Activated naive CD8-positive, alpha-beta T cell treated with anti-CD3 and anti-CD28 coated beads for 36 hours (primary cell): ENCODE measurements at regions not wholly inside any gene's neighbourhood (a gene's known extent, or its start where the extent isn't known, plus 50 kb on each side); places are given as distances from the start of the nearest gene placed in this dataset.
"Not testable (repeated sequence)": the region's sequence is repeated elsewhere in the genome, so short reads cannot be mapped to it uniquely, and the experiment has no call there.

Source experiments
- DNase-seq: peaks from one replicate; pipeline ENCODE4 v3.0.0; 2021
- H3K27ac Mint-ChIP-seq: one replicate; pipeline ENCODE4 v1.8.0; 2022; ENCODE audit warnings: mild to moderate bottlenecking, moderate library complexity, mixed read lengths
- H3K27me3 Mint-ChIP-seq: one replicate; pipeline ENCODE4 v1.8.0; 2022; ENCODE audit warnings: mild to moderate bottlenecking, mixed read lengths
- H3K36me3 Mint-ChIP-seq: one replicate; pipeline ENCODE4 v1.8.0; 2021; ENCODE audit warnings: mild to moderate bottlenecking, mixed read lengths
- H3K4me1 Mint-ChIP-seq: one replicate; pipeline ENCODE4 v1.8.0; 2021; ENCODE audit warnings: mixed read lengths
- H3K4me3 Mint-ChIP-seq: one replicate; pipeline ENCODE4 v1.8.0; 2022; ENCODE audit warnings: mild to moderate bottlenecking, moderate library complexity, mixed read lengths
- H3K9me3 Mint-ChIP-seq: one replicate; pipeline ENCODE4 v1.8.0; 2022; ENCODE audit warnings: mixed read lengths

DNA sequence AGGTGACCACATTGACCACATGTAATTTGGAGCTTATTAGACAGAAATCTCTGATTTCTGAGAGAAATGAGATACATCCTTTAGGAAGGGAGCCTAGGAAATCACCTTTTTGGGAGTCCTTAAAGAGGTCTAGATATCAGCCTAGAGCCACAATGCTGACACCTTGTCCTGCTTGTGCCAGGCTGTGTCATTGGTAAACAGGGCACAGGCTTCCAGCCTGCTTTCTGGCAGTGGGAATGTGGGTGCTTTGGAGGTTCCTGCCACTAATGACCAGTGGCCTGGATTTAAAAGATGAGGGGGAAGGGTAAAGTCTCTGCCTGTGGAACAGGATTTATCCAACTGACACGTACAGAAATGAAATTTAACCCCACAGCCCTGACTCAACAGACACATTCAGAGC, 169.8 kb upstream of the KBTBD8 start:
- H3K27ac Mint-ChIP-seq = no peak overlapping the region
- H3K4me3 Mint-ChIP-seq = no peak overlapping the region
- no peaks in the 10 kb centered on the region for H3K4me1 Mint-ChIP-seq
- no peaks in the 10 kb centered on the region for H3K9me3 Mint-ChIP-seq
- DNase-seq = no peak
- no peaks in the 10 kb centered on the region for H3K36me3 Mint-ChIP-seq
- peaks cover 3% of the 10 kb centered on the region for H3K27me3 Mint-ChIP-seq

DNA sequence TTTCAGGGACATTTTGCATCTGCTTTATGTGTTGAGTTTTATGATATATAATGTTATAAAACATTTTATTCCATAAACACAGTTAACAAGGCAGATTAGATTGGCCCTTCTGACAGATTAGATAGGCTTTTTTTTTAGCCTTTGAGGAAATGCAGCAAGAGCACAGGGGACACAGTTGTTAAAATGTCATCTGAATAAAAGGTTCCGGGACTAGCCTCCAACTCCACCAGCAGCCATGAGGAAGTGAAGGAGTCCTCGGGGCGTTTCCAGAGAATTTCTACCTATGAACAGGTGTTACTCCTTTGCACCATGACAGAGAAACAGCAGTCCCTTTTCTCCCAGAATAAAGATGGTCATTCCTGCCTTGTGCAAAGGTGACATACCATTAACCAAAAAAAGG, 167.8 kb upstream of the KBTBD8 start:
- peaks cover 9% of the 10 kb centered on the region for H3K27me3 Mint-ChIP-seq
- no peak for DNase-seq
- no peak overlapping the region for H3K4me3 Mint-ChIP-seq
- H3K9me3 Mint-ChIP-seq = no peaks in the 10 kb centered on the region
- H3K27ac Mint-ChIP-seq = no peak overlapping the region
- H3K4me1 Mint-ChIP-seq = no peaks in the 10 kb centered on the region
- no peaks in the 10 kb centered on the region for H3K36me3 Mint-ChIP-seq

DNA sequence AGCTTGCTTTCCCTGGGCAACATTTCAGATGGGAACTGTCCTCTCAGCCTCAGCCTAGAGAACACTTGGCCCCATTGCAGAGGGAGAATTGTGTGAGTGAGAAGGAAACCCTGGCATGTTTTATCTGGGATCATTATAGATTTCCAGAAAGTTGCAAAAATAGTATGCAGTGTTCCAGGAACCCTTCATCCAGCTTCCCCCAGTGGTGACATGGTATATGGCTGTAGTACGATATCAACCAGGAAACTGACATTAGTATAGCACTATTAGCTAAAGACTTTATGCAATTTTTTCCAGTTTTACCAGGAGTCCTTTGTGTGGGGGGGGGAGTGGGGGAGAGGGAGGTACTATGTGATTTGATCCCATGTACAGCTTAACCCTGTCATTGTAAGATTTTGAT, 166.2 kb upstream of the KBTBD8 start:
- H3K27me3 Mint-ChIP-seq = peaks cover 11% of the 10 kb centered on the region
- H3K27ac Mint-ChIP-seq = no peak overlapping the region
- H3K4me1 Mint-ChIP-seq = no peaks in the 10 kb centered on the region

DNA sequence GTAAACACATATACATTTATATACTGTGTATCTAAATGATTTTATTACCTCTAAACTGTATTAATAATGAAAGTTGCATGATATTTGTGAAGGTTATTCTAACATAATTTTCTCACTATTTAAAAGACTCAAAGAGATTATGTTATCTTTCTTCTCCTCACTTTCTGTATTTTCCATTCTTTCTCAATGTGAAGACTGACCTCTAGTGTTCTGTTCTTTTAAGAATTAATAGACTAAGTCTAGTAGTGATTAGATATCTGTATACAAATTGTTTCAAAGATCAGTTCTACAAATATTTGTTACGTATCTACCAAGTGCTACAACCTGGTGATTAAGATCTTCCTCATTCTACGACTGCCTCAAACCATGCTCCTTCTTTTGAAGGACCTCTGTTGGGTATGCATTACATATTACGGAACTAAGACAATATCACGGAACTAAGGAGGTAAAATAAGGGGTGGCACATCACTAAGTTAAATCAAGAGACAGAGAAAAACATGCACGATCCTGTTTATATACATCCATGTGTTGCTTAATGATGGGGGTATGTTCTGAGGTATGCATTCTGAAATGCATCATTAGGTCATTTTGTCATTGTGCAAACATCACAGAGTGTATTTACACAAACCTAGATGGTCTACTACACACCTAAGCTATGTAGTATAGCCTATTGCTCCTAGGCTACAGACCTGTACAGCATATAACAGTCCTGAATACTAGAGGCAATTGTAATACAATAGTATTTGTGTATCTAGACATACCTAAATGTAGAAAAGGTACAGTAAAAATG, 161.5 kb upstream of the KBTBD8 start:
- DNase-seq = no peak
- no peaks in the 10 kb centered on the region for H3K9me3 Mint-ChIP-seq
- H3K4me3 Mint-ChIP-seq = no peak overlapping the region
- H3K27ac Mint-ChIP-seq = no peak overlapping the region
- H3K27me3 Mint-ChIP-seq = peaks cover 11% of the 10 kb centered on the region
- H3K4me1 Mint-ChIP-seq = no peaks in the 10 kb centered on the region
- no peaks in the 10 kb centered on the region for H3K36me3 Mint-ChIP-seq

More for the DNA sequence above, 166.2 kb upstream of the KBTBD8 start:
- Mint-ChIP-seq H3K4me3 (no peak overlapping the region), H3K36me3 (no peaks in the 10 kb centered on the region), H3K9me3 (no peaks in the 10 kb centered on the region)
- DNase-seq = no peak

DNA sequence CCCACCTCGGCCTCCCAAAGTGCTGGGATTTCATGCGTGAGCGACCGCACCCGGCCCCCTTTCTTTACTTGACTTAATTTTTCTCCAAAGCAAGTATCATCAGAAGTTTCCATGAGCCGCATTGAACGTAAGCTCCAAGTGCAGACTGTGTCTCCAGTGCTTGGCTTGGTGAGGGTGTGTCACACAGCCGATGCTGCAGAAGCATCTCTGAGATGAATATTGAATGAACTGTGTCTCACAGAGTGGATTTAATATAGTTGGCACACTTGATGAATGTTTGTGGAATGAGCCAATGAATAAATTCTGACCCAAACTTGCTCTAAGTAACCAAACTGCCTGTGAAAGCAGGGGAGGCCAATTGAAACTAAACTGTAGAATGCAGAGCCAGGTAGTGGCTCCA, 159.4 kb upstream of the KBTBD8 start:
- Mint-ChIP-seq H3K9me3 (no peaks in the 10 kb centered on the region), H3K4me3 (no peak overlapping the region), H3K27me3 (peaks cover 4% of the 10 kb centered on the region), H3K4me1 (no peaks in the 10 kb centered on the region), H3K27ac (no peak overlapping the region), H3K36me3 (no peaks in the 10 kb centered on the region)
- no peak for DNase-seq

DNA sequence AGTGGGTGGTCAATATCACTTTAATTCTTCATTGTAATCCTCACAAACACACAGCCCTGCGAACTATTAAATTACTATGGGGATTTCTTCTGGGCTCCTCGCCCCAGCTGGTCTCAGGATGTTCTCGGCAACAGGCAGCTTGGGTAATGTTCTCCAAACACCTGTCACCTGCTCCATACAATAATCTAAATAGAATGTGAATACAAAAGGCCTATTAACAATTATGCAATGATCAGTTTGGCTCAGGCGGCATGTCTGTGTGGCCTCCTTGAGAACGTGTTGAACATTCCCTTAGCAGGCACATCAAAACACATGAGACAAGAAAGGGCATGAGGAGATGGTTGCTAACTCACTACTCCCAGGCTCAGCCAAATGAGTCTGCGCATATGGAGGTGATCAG, 158.6 kb upstream of the KBTBD8 start:
- Mint-ChIP-seq H3K27ac (no peak overlapping the region), H3K27me3 (peaks cover 3% of the 10 kb centered on the region), H3K4me1 (no peaks in the 10 kb centered on the region), H3K9me3 (no peaks in the 10 kb centered on the region), H3K36me3 (no peaks in the 10 kb centered on the region), H3K4me3 (no peak overlapping the region)
- no peak for DNase-seq

DNA sequence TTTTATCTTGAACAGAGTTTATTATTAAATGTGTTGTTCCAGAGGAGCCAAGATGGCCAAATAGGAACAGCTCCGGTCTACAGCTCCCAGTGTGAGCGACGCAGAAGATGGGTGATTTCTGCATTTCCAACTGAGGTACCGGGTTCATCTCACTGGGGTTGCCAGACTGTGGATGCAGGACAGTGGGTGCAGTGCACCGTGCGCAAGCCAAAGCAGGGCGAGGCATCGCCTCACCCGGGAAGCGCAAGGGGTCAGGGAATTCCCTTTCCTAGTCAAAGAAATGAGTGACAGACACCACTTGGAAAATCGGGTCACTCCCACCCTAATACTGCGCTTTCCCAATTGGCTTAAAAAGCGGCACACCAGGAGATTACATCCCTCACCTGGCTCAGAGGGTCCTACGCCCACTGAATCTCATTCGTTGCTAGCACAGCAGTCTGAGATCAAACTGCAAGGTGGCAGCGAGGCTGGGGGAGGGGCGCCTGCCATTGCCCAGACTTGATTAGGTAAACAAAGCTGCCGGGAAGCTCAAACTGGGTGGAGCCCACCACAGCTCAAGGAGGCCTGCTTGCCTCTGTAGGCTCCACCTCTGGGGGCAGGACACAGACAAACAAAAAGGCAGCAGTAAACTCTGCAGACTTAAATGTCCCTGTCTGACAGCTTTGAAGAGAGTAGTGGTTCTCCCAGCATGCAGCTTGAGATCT, 155.2 kb upstream of the KBTBD8 start:
- not testable (repeated sequence) for H3K27ac Mint-ChIP-seq, H3K36me3 Mint-ChIP-seq, DNase-seq, H3K4me3 Mint-ChIP-seq, H3K4me1 Mint-ChIP-seq, H3K27me3 Mint-ChIP-seq
- H3K9me3 Mint-ChIP-seq = peaks cover 14% of the 10 kb centered on the region

DNA sequence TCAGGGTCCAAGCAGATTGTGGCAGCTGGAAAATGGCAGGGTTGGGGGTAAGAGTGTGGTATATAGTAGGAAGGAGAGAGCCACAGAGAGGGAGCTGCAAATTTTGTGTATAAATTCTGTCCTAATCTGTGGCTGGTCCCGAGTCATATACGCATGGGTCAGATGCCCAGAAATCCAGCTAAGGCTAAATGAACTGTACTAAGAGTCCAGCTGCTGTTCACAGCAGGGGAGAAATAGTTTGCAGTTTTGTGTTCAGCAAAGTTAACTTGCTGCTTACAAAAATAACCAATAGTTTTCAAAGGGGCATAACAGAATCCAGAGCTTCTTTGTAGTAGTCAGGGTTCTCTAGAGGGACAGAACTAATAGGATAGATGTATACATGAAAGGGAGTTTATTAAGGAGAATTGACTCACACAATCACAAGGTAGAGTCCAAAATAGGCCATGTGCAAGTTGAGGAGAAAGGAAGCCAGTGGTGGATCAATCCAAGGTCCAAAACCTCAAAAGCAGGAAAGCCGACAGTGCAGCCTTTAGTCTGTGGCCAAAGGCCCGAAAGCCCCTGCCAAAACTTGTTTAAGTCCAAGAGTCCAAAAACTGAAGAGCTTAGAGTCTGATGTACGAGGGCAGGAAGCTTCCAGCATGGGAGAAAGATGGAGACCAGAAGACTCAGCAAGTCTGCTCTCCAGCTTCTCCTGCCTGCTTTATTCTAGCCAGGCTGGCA, 146.1 kb upstream of the KBTBD8 start:
- H3K9me3 Mint-ChIP-seq = no peaks in the 10 kb centered on the region
- H3K27me3 Mint-ChIP-seq = no peaks in the 10 kb centered on the region
- H3K27ac Mint-ChIP-seq = no peak overlapping the region
- H3K36me3 Mint-ChIP-seq = no peaks in the 10 kb centered on the region
- DNase-seq = no peak
- no peak overlapping the region for H3K4me3 Mint-ChIP-seq
- no peaks in the 10 kb centered on the region for H3K4me1 Mint-ChIP-seq

DNA sequence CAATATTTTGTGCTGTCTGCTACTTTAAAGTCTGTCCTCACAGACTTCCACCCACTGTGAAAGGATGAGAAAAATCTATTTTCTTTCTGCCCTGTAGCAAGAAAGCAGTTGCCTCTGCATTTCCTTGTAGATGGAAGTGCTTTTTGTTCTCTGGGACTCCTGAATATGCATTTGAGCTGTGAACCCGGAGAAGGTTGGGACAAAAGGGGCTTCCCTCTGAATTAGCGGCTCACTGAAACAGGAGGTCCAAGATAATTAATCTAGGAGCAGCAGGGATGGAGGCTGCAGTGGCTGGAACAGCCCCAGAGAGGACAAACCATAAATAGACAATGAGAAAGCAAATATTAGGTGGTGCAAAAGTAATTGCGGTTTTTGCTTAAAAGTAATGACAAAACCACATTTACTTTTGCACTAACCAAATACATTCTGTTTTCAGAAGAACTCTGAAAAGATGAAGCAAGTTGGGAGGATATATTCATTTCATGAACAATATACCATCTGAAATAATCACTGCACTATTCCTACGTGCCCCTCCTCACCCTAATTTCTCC, 143.4 kb upstream of the KBTBD8 start:
- H3K27ac Mint-ChIP-seq = no peak overlapping the region
- no peaks in the 10 kb centered on the region for H3K4me1 Mint-ChIP-seq
- no peaks in the 10 kb centered on the region for H3K36me3 Mint-ChIP-seq
- DNase-seq = no peak
- no peaks in the 10 kb centered on the region for H3K9me3 Mint-ChIP-seq
- no peaks in the 10 kb centered on the region for H3K27me3 Mint-ChIP-seq
- no peak overlapping the region for H3K4me3 Mint-ChIP-seq

DNA sequence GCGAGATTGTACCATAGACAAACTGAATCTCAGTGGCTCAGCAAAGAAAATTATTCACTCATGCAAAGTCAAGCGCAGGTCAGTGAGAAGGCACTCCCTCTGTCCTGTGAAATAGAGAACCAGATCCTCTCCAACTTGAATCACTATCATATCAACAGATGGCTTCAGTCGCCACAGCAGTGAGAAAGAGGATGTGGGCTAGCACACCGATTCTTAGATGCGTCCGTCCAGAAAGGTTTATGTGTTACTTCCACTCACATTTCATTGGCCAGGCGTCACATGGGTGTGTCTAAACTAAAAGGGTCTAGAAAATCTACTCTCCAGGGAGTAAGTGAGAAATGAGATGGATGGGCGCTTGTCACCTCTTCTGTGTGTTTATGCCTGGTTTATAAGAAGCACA, 141.6 kb upstream of the KBTBD8 start:
- Mint-ChIP-seq H3K27me3 (no peaks in the 10 kb centered on the region), H3K27ac (no peak overlapping the region), H3K36me3 (no peaks in the 10 kb centered on the region), H3K4me3 (no peak overlapping the region), H3K9me3 (no peaks in the 10 kb centered on the region), H3K4me1 (no peaks in the 10 kb centered on the region)
- DNase-seq = no peak

DNA sequence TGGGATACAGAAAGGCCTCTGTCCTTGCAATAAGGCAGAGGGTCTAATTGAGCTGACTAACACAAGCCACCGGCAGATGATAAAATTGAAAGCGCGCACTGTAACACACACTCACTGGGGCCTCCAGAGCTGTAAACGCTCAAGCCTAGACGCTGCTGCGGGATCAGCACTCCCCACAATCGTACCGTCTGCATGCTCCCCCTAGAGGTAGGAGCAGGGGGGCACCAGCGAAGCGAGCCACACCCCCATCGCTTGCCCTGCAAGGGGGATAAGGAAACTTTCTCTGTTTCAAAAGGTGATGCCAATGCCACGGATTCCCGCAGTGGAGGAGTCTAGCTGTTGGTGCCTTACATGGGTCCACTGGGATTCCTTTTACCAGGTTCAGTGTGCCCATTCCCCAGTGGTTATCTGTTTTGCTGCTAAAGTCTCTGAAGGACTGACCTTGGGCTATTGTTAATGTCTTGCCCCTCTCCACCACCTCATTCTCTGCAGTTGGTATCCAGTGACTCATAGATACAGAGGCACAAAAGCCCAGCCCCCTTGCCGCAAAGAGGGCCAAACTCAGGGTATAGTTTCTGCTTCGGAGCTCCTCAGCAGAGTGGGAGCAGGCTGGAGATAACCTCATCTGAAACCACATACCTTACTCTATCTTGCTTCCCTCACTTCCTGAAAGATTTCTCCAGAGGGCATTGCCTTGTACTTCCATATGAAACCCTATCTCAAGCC, 139.3 kb upstream of the KBTBD8 start:
- H3K9me3 Mint-ChIP-seq = no peaks in the 10 kb centered on the region
- no peak for DNase-seq
- no peaks in the 10 kb centered on the region for H3K36me3 Mint-ChIP-seq
- H3K27ac Mint-ChIP-seq = no peak overlapping the region
- H3K4me3 Mint-ChIP-seq = no peak overlapping the region
- H3K27me3 Mint-ChIP-seq = no peaks in the 10 kb centered on the region
- H3K4me1 Mint-ChIP-seq = no peaks in the 10 kb centered on the region

DNA sequence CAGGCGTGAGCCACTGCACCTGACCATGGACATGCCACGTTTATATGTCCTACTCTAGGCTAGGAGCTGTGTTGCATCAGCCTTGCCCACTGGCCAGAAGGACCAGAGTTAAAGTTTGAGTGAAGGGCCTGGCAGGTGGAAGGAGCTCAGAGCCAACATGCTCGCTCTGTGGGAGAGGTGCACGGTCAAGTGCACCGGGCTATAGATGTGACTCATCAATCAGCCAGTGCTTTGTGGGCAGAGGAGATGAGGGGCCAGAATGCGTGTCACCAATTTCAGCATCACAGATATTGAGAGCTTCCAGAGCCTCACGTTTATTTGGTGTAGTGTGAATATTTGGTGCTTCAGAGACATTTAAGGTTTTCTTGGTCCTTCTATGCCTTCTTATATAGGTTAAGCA, 137.3 kb upstream of the KBTBD8 start:
- no peak overlapping the region for H3K27ac Mint-ChIP-seq
- H3K27me3 Mint-ChIP-seq = no peaks in the 10 kb centered on the region
- H3K9me3 Mint-ChIP-seq = no peaks in the 10 kb centered on the region
- DNase-seq = no peak
- H3K4me1 Mint-ChIP-seq = no peaks in the 10 kb centered on the region
- no peak overlapping the region for H3K4me3 Mint-ChIP-seq
- H3K36me3 Mint-ChIP-seq = no peaks in the 10 kb centered on the region

DNA sequence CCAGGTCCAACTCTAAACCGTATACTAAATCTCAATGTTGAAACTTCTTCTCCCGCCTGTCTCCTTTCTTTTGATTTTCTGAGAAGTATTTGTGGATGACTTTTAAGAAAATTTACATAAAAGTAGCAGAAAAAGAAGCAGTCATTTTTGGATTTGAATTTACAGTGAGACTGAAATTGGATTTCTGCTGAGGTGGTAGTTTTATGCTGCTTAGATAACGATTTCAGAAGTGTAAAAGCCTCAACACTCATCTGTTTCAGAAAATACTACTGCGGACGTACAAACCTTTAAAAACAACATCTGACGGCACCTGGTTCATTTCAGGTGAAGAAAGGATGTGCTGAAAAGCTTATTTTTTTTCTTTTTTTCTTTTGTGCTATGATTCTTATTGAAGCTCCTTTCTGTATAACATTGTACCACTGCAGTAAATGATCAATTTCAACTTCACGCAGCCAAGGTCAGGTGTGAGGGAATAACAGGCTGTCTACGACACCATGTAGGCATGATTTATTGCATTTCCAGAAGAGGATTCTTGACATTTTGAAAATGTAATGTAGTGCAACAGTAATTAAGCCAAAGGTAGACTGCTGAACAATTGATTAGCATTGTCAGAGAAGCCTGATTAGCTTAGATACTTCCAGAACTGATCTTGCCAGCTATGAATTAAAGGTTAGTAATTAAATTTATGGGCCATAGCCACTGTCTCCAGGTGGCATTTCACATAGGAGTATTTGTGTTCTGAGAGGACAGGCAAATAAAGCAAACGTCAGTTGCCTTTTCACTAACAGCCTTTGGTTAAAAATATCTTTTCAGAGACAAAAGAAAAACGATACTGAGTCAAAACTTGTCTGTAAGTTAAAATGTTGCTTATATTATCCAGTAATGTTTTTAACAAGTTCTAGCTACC, 134.6 kb upstream of the KBTBD8 start:
- H3K36me3 Mint-ChIP-seq = no peaks in the 10 kb centered on the region
- H3K27me3 Mint-ChIP-seq = no peaks in the 10 kb centered on the region
- no peak for DNase-seq
- H3K9me3 Mint-ChIP-seq = no peaks in the 10 kb centered on the region
- H3K4me3 Mint-ChIP-seq = no peak overlapping the region
- H3K27ac Mint-ChIP-seq = no peak overlapping the region
- no peaks in the 10 kb centered on the region for H3K4me1 Mint-ChIP-seq

DNA sequence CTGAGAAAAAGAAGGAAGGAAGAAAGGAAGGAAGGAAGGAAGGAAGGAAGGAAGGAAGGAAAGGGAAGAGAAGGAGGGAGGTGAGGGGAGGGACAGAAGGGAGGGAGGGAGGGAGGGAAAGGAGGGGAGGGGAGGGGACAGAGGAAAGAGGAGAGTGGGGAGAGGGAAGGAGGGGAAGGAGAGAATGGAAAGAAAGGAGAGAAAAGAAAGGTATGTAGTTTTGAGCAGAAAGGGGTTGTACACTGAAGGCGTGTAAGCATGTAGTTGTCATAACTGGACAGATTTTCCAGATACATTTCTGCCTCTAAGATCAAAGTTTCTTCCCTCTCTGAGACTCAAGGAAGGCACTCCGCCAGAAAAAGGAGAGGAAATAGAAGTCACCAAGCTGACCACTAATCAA, 113.4 kb upstream of the KBTBD8 start:
- Mint-ChIP-seq H3K27me3 (peaks cover 6% of the 10 kb centered on the region), H3K4me1 (no peaks in the 10 kb centered on the region), H3K4me3 (no peak overlapping the region), H3K27ac (no peak overlapping the region), H3K9me3 (peaks cover 12% of the 10 kb centered on the region), H3K36me3 (no peaks in the 10 kb centered on the region)
- no peak for DNase-seq
